ENCODE measurements at regions not wholly inside any gene's neighbourhood (a gene's known extent, or its start where the extent isn't known, plus 50 kb on each side); places are given as distances from the start of the nearest gene placed in this dataset.
"Not testable (repeated sequence)": the region's sequence is repeated elsewhere in the genome, so short reads cannot be mapped to it uniquely, and the experiment has no call there.

DNA sequence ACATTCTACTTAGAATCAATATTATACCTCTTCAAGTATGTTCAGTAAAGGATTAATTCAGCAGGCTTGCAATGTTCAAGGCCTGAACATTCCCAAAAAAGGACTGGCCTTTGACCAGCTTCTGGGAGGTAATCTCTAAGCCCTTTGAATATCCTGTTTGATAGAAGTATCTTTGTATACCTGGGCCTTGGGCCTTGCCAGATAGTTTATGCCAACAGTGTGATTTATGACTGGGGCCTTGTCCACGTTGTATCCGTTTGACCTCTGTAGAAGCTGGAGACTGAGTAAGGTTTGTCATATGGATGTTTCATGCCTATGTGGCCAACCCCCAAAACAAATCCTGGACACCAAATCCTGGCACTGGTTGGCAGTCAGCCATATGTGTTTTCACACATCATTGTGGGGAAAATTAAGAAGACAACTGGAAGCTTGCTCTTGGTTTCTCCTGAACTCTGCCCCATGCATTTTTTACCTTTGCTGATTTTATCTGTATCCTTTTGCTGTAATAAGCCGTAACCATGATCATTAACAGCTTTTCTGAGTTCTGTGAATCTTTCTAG is 92.1 kb downstream of the RMI1 start:
- Histone ChIP-seq H3K27me3 (ENCODE audit: control insufficient read depth in 3 of 3, insufficient read depth in 3 of 3, low read depth in 1 of 3, low read length in 3 of 3) (peaks cover 0 to 3% (median 0%) of the 10 kb centered on the region in 3 experiments), H3K4me3 (ENCODE audit: low read length in 2 of 2) (no peak overlapping the region), H4K91ac (ENCODE audit: low read depth, low read length, poor library complexity) (no peak overlapping the region), H3K18ac (ENCODE audit: low read length) (no peak overlapping the region), H2BK5ac (ENCODE audit: low read length) (no peak overlapping the region), H2BK120ac (ENCODE audit: low read depth, low read length) (no peak overlapping the region), H3K36me3 (replicated peaks in 1 of 2; ENCODE audit: control insufficient read depth in 2 of 2, insufficient read depth in 2 of 2, low read length in 2 of 2) (no peaks in the 10 kb centered on the region), H2AK5ac (ENCODE audit: low read depth, low read length) (no peak overlapping the region), H3K4me1 (ENCODE audit: control insufficient read depth in 2 of 2, insufficient read depth in 1 of 2, low read depth in 1 of 2, low read length in 2 of 2) (no peaks in the 10 kb centered on the region), H3K4ac (ENCODE audit: low read length) (no peak overlapping the region), H2AFZ (ENCODE audit: low read length) (no peak overlapping the region), H3K9ac (ENCODE audit: low read depth, low read length, poor library complexity) (no peak overlapping the region), H2BK15ac (ENCODE audit: low read length) (no peak overlapping the region), H3K14ac (ENCODE audit: low read length) (no peak overlapping the region), H3K27ac (replicated peaks; ENCODE audit: low read length) (no peak overlapping the region), H4K8ac (ENCODE audit: low read depth, low read length) (no peak overlapping the region), H2BK12ac (ENCODE audit: low read length) (no peak overlapping the region), H3K4me2 (ENCODE audit: insufficient read depth, low read length, poor library complexity, severe bottlenecking) (no peak overlapping the region), H3K23ac (ENCODE audit: low read depth, low read length, poor library complexity) (no peak overlapping the region), H3K79me1 (ENCODE audit: low read depth, low read length) (no peaks in the 10 kb centered on the region), H3K9me3 (replicated peaks in 1 of 2; ENCODE audit: control insufficient read depth in 2 of 2, insufficient read depth in 1 of 2, low read depth in 1 of 2, low read length in 2 of 2) (no peaks in the 10 kb centered on the region)
- no CpG with 5 or more reads among the region's 3 CpGs for WGBS, 2 donors (ENCODE audit: extremely low coverage in 2 of 2, insufficient read length in 2 of 2, insufficient replicate concordance in 1 of 2)
- no peak for DNase-seq (ENCODE audit: low spot score)

DNA sequence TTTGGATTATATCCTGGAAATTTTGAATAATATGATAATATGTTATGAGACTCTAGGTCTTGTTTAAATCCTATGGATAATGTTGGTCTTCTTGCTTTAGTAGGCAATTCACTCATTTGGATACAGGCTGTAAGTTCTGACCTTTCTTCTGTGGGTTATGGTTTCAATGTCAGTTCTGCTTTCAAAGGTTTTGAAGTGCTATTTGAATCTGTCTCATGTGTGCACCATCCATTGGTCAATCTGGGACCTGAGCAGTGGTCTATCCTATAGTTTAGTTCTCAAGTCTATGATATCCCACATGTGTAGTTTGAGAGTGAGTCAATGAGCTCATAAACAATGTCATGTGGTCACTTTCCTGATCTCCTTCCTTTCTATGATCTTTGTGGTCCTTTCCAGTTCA is 94.4 kb downstream of the RMI1 start:
- Histone ChIP-seq H2BK5ac (ENCODE audit: low read length) (no peak overlapping the region), H2BK15ac (ENCODE audit: low read length) (no peak overlapping the region), H2AFZ (ENCODE audit: low read length) (no peak overlapping the region), H3K9ac (ENCODE audit: low read depth, low read length, poor library complexity) (no peak overlapping the region), H3K4me2 (ENCODE audit: insufficient read depth, low read length, poor library complexity, severe bottlenecking) (no peak overlapping the region), H4K8ac (ENCODE audit: low read depth, low read length) (no peak overlapping the region), H2AK5ac (ENCODE audit: low read depth, low read length) (no peak overlapping the region), H3K14ac (ENCODE audit: low read length) (no peak overlapping the region), H3K4me3 (ENCODE audit: low read length in 2 of 2) (no peak overlapping the region), H4K91ac (ENCODE audit: low read depth, low read length, poor library complexity) (no peak overlapping the region), H3K27me3 (ENCODE audit: control insufficient read depth in 3 of 3, insufficient read depth in 3 of 3, low read depth in 1 of 3, low read length in 3 of 3) (no peaks in the 10 kb centered on the region), H2BK12ac (ENCODE audit: low read length) (no peak overlapping the region), H2BK120ac (ENCODE audit: low read depth, low read length) (no peak overlapping the region), H3K79me1 (ENCODE audit: low read depth, low read length) (no peaks in the 10 kb centered on the region), H3K23ac (ENCODE audit: low read depth, low read length, poor library complexity) (no peak overlapping the region), H3K4ac (ENCODE audit: low read length) (no peak overlapping the region), H3K4me1 (ENCODE audit: control insufficient read depth in 2 of 2, insufficient read depth in 1 of 2, low read depth in 1 of 2, low read length in 2 of 2) (no peaks in the 10 kb centered on the region), H3K36me3 (replicated peaks in 1 of 2; ENCODE audit: control insufficient read depth in 2 of 2, insufficient read depth in 2 of 2, low read length in 2 of 2) (no peaks in the 10 kb centered on the region), H3K9me3 (replicated peaks in 1 of 2; ENCODE audit: control insufficient read depth in 2 of 2, insufficient read depth in 1 of 2, low read depth in 1 of 2, low read length in 2 of 2) (no peaks in the 10 kb centered on the region), H3K27ac (replicated peaks; ENCODE audit: low read length) (no peak overlapping the region), H3K18ac (ENCODE audit: low read length) (no peak overlapping the region)
- DNase-seq (ENCODE audit: low spot score): no peak

DNA sequence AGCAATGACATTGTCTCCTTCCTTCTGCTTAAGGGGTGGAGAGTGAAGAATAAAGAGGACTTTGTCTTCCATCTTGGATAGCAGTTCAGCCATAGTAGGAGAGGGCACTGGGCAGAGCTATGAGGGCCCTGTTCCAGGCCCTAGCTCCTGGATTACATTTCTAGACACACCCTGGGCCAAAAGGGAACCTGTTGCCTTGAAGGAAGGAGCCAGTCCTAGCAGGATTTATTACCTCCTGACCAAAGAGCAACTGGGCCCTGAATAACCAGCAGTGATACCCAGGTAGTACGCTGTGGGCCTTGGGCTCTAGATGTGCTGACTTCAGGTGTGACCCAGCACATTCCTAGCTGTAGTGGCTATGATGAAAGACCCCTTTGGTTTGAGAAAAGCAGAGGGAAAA is 95.8 kb downstream of the RMI1 start:
- no peak overlapping the region for H3K4me3 ChIP-seq (ENCODE audit: low read length in 2 of 2)
- H3K23ac ChIP-seq (ENCODE audit: low read depth, low read length, poor library complexity): no peak overlapping the region
- H2BK120ac ChIP-seq (ENCODE audit: low read depth, low read length): no peak overlapping the region
- no peak overlapping the region for H3K4me2 ChIP-seq (ENCODE audit: insufficient read depth, low read length, poor library complexity, severe bottlenecking)
- H3K18ac ChIP-seq (ENCODE audit: low read length): no peak overlapping the region
- H2BK15ac ChIP-seq (ENCODE audit: low read length): no peak overlapping the region
- no peak overlapping the region for H3K14ac ChIP-seq (ENCODE audit: low read length)
- no peak overlapping the region for H3K4ac ChIP-seq (ENCODE audit: low read length)
- H3K9ac ChIP-seq (ENCODE audit: low read depth, low read length, poor library complexity): no peak overlapping the region
- no peaks in the 10 kb centered on the region for H3K27me3 ChIP-seq (ENCODE audit: control insufficient read depth in 3 of 3, insufficient read depth in 3 of 3, low read depth in 1 of 3, low read length in 3 of 3)
- no peak for DNase-seq (ENCODE audit: low spot score)
- H2BK12ac ChIP-seq (ENCODE audit: low read length): no peak overlapping the region
- H3K4me1 ChIP-seq (ENCODE audit: control insufficient read depth in 2 of 2, insufficient read depth in 1 of 2, low read depth in 1 of 2, low read length in 2 of 2): no peaks in the 10 kb centered on the region
- no peak overlapping the region for H2BK5ac ChIP-seq (ENCODE audit: low read length)
- H3K9me3 ChIP-seq (replicated peaks in 1 of 2; ENCODE audit: control insufficient read depth in 2 of 2, insufficient read depth in 1 of 2, low read depth in 1 of 2, low read length in 2 of 2): no peaks in the 10 kb centered on the region
- H4K91ac ChIP-seq (ENCODE audit: low read depth, low read length, poor library complexity): no peak overlapping the region
- WGBS, 2 donors (ENCODE audit: extremely low coverage in 2 of 2, insufficient read length in 2 of 2, insufficient replicate concordance in 1 of 2): no CpG with 5 or more reads among the region's 1 CpG
- H3K27ac ChIP-seq (replicated peaks; ENCODE audit: low read length): no peak overlapping the region
- H3K36me3 ChIP-seq (replicated peaks in 1 of 2; ENCODE audit: control insufficient read depth in 2 of 2, insufficient read depth in 2 of 2, low read length in 2 of 2): no peaks in the 10 kb centered on the region
- H2AK5ac ChIP-seq (ENCODE audit: low read depth, low read length): no peak overlapping the region
- no peaks in the 10 kb centered on the region for H3K79me1 ChIP-seq (ENCODE audit: low read depth, low read length)
- no peak overlapping the region for H4K8ac ChIP-seq (ENCODE audit: low read depth, low read length)
- H2AFZ ChIP-seq (ENCODE audit: low read length): no peak overlapping the region

DNA sequence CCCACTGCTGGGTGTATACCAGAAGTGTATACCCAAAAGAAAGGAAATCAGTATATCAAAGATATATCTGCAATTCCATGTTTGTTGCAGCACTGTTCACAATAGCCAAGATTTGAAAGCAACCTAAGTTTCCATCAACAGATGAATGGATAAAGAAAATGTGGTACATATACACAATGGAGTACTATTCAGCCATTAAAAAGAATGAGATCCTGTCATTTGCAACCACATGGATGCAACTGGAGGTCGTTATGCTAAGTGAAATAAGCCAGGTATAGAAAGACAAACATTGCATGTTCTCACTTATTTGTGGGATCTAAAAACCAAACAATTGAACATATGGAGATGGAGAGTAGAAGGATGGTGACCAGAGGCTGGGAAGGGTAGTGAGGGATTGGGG is 97.2 kb downstream of the RMI1 start:
- not testable (repeated sequence) for H3K79me1 ChIP-seq (ENCODE audit: low read depth, low read length); H3K23ac ChIP-seq (ENCODE audit: low read depth, low read length, poor library complexity); H3K14ac ChIP-seq (ENCODE audit: low read length); H2AFZ ChIP-seq (ENCODE audit: low read length); H3K4me3 ChIP-seq (ENCODE audit: low read length in 2 of 2); H2BK12ac ChIP-seq (ENCODE audit: low read length); H3K9ac ChIP-seq (ENCODE audit: low read depth, low read length, poor library complexity); H2BK120ac ChIP-seq (ENCODE audit: low read depth, low read length); H4K91ac ChIP-seq (ENCODE audit: low read depth, low read length, poor library complexity); H2AK5ac ChIP-seq (ENCODE audit: low read depth, low read length); H3K4me2 ChIP-seq (ENCODE audit: insufficient read depth, low read length, poor library complexity, severe bottlenecking); H2BK15ac ChIP-seq (ENCODE audit: low read length); H4K8ac ChIP-seq (ENCODE audit: low read depth, low read length); H3K27me3 ChIP-seq (ENCODE audit: control insufficient read depth in 3 of 3, insufficient read depth in 3 of 3, low read depth in 1 of 3, low read length in 3 of 3); H3K9me3 ChIP-seq (replicated peaks in 1 of 2; ENCODE audit: control insufficient read depth in 2 of 2, insufficient read depth in 1 of 2, low read depth in 1 of 2, low read length in 2 of 2); DNase-seq (ENCODE audit: low spot score); H3K27ac ChIP-seq (replicated peaks; ENCODE audit: low read length); H3K18ac ChIP-seq (ENCODE audit: low read length); H3K4ac ChIP-seq (ENCODE audit: low read length); H3K36me3 ChIP-seq (replicated peaks in 1 of 2; ENCODE audit: control insufficient read depth in 2 of 2, insufficient read depth in 2 of 2, low read length in 2 of 2); H3K4me1 ChIP-seq (ENCODE audit: control insufficient read depth in 2 of 2, insufficient read depth in 1 of 2, low read depth in 1 of 2, low read length in 2 of 2); H2BK5ac ChIP-seq (ENCODE audit: low read length)
- no CpG with 5 or more reads among the region's 1 CpG for WGBS, 2 donors (ENCODE audit: extremely low coverage in 2 of 2, insufficient read length in 2 of 2, insufficient replicate concordance in 1 of 2)
